ENCODE measurements at regions not wholly inside any gene's neighbourhood (a gene's known extent, or its start where the extent isn't known, plus 50 kb on each side); places are given as distances from the start of the nearest gene placed in this dataset.
A peak's percentile ranks its signal among the peaks of the same experiment; 100 is the strongest.
"Not testable (repeated sequence)": the region's sequence is repeated elsewhere in the genome, so short reads cannot be mapped to it uniquely, and the experiment has no call there.

- no peak for DNase-seq (ENCODE audit: low spot score)
Observed at GRCh38 chr3:27779176-27779575, 57.1 kb upstream of the EOMES start.

GRCh38 chr3:27789420-27789819 is 67.3 kb upstream of the EOMES start:
- no peak for DNase-seq (ENCODE audit: low spot score)

DNA sequence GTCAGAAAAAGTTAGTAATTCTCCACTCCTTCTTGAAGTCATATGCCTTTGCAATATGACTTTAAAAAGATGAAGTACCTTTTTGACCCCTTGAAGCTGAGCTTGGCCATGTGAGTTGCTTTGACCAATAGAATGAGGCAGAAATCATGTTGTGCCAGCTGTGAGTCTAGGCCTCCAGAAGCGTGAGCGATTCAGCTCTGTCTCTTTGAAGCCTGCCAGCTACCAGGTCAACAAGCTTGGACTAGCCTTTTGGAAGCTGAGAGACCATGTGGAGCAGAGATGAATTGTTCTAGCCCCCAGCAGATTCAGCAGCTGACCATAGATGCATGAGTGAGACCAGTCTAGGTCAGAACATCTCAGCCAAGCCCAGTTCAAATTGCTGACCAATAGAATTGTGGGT is 69.8 kb upstream of the EOMES start:
- DNase-seq (ENCODE audit: low spot score): no peak

DNA sequence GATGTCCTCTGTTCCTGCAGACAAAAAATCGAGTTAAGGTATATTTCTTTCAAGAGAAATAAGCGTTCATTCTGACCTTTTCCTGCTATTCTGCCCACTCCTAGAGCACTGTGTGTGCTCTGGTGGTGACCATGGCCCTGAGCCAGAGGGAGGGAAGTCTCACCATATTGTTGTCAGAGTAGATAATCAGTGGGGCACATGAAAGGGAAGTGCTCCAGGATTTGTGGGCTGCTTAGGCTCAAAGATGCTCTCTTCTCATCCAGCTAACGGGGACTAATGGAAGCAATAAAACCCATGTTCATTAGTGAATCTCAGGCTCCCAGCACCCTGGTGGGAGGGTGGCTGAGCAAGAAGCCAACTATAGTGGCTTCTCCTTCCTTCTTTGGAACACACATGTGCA is 70.7 kb upstream of the EOMES start:
- DNase-seq (ENCODE audit: low spot score): no peak

- DNase-seq (ENCODE audit: low spot score): no peak
Observed at GRCh38 chr3:27794211-27794610, 72.1 kb upstream of the EOMES start.

GRCh38 chr3:27796365-27796875 is 74.3 kb upstream of the EOMES start:
- no peak for DNase-seq (ENCODE audit: low spot score)

- DNase-seq (ENCODE audit: low spot score): no peak
Observed at GRCh38 chr3:27797773-27798172, 75.7 kb upstream of the EOMES start.

- DNase-seq (ENCODE audit: low spot score): no peak
Observed at GRCh38 chr3:27800261-27800660, 78.1 kb upstream of the EOMES start.

- DNase-seq (ENCODE audit: low spot score): no peak
Observed at GRCh38 chr3:27802425-27802824, 80.3 kb upstream of the EOMES start.

GRCh38 chr3:27802849-27803248 is 80.7 kb upstream of the EOMES start:
- no peak for DNase-seq (ENCODE audit: low spot score)

- DNase-seq (ENCODE audit: low spot score): no peak
Observed at GRCh38 chr3:27805282-27805681, 83.2 kb upstream of the EOMES start.

DNA sequence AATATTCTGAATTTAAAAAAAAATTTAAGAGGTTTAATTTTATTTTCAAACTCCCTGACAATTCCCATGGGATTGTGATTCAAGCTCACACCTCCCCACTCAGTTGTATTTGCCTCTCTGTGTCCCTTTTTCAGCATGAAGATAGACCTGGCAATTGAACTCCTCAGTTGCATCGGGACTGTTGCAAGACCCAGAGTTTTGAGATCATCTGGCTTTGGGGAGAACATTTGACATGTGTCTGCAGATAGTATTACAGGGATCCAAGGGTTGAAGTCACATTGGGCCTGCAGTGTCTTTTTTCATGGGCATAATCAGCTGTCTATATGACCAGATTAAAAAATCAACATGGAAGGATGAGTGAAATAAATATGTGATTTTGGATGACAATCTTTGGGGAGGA is 91.1 kb upstream of the EOMES start:
- DNase-seq (ENCODE audit: low spot score): no peak

GRCh38 chr3:27821609-27822008 is 99.5 kb upstream of the EOMES start:
- not testable (repeated sequence) for DNase-seq (ENCODE audit: low spot score)

GRCh38 chr3:27824312-27825200 is 102.4 kb upstream of the EOMES start:
- DNase-seq (ENCODE audit: low spot score): no peak

DNA sequence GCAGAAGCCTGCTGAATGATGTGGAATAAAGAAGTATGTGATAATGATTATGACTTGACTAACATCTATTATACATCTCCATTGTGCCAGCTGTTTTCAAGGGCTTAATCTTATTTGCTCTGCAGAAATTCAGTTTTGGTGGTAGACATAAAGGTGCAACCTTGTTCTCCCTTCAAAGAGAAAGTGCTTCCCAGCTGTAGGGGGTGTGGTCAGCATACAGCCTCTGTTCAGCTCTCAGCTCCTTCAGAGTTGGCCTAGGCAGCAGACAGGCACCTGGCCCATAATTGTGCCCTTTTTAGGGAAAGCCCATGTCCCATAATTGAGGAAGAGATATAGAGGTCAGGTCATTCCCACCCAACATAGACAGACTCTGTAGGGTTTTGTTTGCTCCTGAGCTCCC is 104.3 kb upstream of the EOMES start:
- no peak for DNase-seq (ENCODE audit: low spot score)

DNA sequence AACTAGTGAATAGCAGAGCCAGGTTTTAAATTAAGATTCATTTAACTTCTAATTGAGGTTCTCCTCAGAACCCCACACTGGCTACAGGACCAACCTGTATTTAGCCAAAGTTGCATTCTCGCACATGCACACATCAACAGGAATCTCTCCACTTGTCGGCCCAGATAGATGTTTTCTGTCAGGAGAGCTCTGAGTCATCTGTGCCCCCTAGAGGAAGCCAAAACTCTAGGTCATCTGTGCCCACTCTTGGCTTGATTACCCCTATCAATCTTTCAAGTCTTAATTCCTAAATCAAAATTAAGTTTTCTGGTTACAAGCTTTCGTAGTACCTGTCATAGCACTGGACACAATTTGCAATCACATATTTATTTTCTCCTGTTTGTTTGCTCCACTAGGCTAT is 104.9 kb upstream of the EOMES start:
- DNase-seq (ENCODE audit: low spot score): no peak

DNA sequence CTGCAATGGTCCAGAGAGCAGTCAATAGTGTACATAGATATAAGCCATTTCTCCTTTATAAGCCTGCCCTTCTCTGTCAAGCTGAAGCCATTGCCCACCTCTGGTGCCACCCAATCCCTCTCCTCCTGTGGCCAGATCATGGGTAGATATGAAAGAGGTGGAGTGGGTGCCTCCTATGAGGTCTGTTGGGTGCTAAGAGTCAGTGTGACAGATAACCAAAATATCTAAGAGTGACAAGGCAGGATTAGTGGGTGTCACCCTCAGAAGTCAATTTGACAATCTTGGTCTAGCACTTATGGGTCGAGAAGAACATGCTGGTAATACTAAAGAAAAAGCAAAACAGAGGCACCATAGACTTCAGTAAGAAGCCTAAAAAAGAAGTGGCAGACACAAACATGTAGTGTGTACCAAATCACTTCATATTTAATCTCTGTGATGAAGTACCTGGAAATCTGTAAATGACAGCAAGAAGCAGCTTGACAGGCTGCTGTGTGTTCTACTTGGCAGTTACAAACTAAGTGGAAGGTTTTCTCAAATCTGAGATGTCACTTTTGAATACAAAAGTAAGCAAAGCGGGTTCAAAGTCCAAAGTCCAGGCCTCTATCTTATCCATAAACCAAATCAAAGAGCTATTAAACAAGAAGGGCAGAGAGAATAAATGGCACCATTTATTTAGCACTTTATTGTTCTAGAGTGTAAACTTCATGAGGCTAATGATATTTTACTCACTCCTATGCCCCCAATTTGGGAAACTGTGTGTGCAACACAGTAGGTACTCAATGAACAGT is 118.9 kb upstream of the EOMES start:
- peak; percentile 28 for DNase-seq (ENCODE audit: low spot score)

DNA sequence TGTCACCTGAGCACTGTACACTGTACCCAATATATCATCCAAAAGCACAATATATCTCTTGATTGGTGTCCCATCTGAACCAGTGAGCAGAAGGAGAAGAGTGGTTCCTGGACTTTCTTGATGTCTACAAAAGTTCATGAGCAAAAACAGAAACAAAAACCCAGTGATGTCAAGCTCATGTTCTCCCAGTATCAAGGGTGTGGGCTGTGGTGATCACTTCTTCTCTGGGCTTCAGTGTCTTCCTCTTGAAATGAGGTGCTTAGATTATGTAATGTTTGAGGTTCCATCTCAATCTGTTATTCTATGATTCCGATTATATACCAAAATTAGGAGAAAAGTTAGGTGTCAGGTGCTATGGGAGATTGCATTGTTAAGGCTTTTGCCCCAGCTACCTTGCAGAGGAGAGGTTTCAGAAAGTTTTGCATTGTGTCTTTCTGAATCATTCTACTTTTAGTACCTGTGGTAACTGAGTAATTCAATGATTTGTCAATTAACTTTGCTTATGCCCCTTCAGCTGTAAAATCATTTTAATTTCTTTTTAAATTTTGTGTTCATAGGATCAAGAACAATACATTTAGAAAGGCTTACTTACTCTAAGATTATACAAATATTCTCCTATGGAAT is 122.0 kb upstream of the EOMES start:
- DNase-seq (ENCODE audit: low spot score): no peak

- no peak for DNase-seq (ENCODE audit: low spot score)
Observed at GRCh38 chr3:27847697-27848096, 125.6 kb upstream of the EOMES start.

DNA sequence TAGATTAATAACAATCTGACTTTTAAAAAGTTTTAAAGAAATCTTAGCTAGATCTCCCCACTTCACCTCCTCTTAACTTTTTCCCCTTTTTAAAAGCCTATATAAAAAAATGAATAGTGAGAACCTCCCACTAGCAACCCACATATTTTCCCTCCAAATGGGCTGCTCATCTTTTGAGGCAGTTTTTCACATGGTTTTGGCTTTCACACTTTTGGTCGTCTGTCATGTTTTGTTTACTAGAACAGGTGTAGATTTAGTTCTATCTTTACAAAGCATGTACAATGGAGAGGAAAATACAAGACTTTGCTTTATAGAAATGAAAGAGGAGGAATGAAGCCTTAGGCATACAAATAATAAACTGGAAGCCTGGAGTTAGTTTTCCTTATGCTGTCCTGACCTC is 126.7 kb upstream of the EOMES start:
- no peak for DNase-seq (ENCODE audit: low spot score)

DNA sequence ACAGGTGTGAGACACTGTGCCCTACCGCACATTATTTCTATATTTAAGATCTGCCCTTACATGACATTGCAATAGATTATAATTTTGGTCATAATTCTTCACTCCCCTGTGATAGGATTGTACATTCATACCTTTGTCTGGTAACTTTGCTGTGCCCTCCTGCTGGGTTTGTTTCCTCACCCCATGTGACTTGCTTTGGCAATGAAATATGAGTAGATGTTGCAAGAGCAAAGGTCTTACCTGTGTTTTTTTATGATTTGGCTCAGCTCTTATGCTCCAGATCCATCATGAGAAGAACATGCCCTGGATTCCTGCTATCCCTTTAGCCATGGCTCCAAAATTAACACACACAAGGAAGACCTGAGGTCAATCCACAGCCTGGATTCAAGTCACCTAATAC is 137.7 kb upstream of the EOMES start:
- DNase-seq (ENCODE audit: low spot score): no peak
